ENCODE measurements at regions not wholly inside any gene's neighbourhood (a gene's known extent, or its start where the extent isn't known, plus 50 kb on each side); places are given as distances from the start of the nearest gene placed in this dataset.

GRCh38 chr3:6273878-6274277 lies 587.0 kb upstream of the GRM7 start:
- TF ChIP-seq, protein P1, sequence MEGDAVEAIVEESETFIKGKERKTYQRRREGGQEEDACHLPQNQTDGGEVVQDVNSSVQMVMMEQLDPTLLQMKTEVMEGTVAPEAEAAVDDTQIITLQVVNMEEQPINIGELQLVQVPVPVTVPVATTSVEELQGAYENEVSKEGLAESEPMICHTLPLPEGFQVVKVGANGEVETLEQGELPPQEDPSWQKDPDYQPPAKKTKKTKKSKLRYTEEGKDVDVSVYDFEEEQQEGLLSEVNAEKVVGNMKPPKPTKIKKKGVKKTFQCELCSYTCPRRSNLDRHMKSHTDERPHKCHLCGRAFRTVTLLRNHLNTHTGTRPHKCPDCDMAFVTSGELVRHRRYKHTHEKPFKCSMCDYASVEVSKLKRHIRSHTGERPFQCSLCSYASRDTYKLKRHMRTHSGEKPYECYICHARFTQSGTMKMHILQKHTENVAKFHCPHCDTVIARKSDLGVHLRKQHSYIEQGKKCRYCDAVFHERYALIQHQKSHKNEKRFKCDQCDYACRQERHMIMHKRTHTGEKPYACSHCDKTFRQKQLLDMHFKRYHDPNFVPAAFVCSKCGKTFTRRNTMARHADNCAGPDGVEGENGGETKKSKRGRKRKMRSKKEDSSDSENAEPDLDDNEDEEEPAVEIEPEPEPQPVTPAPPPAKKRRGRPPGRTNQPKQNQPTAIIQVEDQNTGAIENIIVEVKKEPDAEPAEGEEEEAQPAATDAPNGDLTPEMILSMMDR (IDR thresholded peaks at IDR 0.05), result no peak
- TF ChIP-seq POLR2A (IDR thresholded peaks at IDR 0.05) (no peak), EP300 (IDR thresholded peaks at IDR 0.05) (no peak)
